Activated naive CD4-positive, alpha-beta T cell treated with anti-CD3 and anti-CD28 coated beads, Interleukin-2, amount 50 U/mL, for 72 hours (primary cell): ENCODE measurements at regions not wholly inside any gene's neighbourhood (a gene's known extent, or its start where the extent isn't known, plus 50 kb on each side); places are given as distances from the start of the nearest gene placed in this dataset.
"Not testable (repeated sequence)": the region's sequence is repeated elsewhere in the genome, so short reads cannot be mapped to it uniquely, and the experiment has no call there.

Source experiments
- ATAC-seq, 2 donors: fragments of 150-1000 bp; cut with Tn5 transposase; 2 replicates each; pipeline ENCODE4 v1.10.0; 2021; ENCODE audit warnings: mild to moderate bottlenecking in 2 of 2, moderate library complexity in 2 of 2
- DNase-seq, 2 donors: peaks; one replicate each; pipeline ENCODE4 v3.0.0; 2021 to 2022; ENCODE audit warnings: low spot score in 2 of 2
- H3K27ac Mint-ChIP-seq, 2 donors: one replicate each; pipeline ENCODE4 v1.8.0; 2022; ENCODE audit warnings: mild to moderate bottlenecking in 2 of 2, mixed read lengths in 2 of 2
- H3K36me3 Mint-ChIP-seq, 2 donors: one replicate each; pipeline ENCODE4 v1.8.0; 2022; ENCODE audit warnings: mixed read lengths in 2 of 2
- H3K9me3 Mint-ChIP-seq, 2 donors: one replicate each; pipeline ENCODE4 v1.8.0; 2022; ENCODE audit warnings: mixed read lengths in 2 of 2

GRCh38 chr3:20245781-20246180 lies 59.8 kb upstream of the SGO1 start:
- ATAC-seq (no peak), DNase-seq (no peak)
- no peak overlapping the region for H3K27ac Mint-ChIP-seq
- H3K9me3 Mint-ChIP-seq, result peaks cover 12 to 27% of the 10 kb centered on the region in 2 donors
- H3K36me3 Mint-ChIP-seq, result peaks cover 0 to 9% of the 10 kb centered on the region in 2 donors

- ATAC-seq (no peak), DNase-seq (no peak)
- peaks cover 0 to 9% of the 10 kb centered on the region in 2 donors for H3K36me3 Mint-ChIP-seq
- H3K27ac Mint-ChIP-seq, result no peak overlapping the region
- peaks cover 7 to 21% of the 10 kb centered on the region in 2 donors for H3K9me3 Mint-ChIP-seq
Observed at GRCh38 chr3:20240154-20240883, 54.3 kb upstream of the SGO1 start.

- ATAC-seq, DNase-seq, H3K36me3 Mint-ChIP-seq, H3K27ac Mint-ChIP-seq: not testable (repeated sequence)
- peaks cover 7 to 16% of the 10 kb centered on the region in 2 donors for H3K9me3 Mint-ChIP-seq
Observed at GRCh38 chr3:20238199-20238598, 52.2 kb upstream of the SGO1 start.

- Mint-ChIP-seq H3K36me3 (no peaks in the 10 kb centered on the region), H3K27ac (no peak overlapping the region), H3K9me3 (peaks cover 0 to 3% of the 10 kb centered on the region in 2 donors)
- DNase-seq, result no peak
- no peak for ATAC-seq
Observed at GRCh38 chr3:20236603-20237002, 50.6 kb upstream of the SGO1 start.
